ENCODE measurements at regions not wholly inside any gene's neighbourhood (a gene's known extent, or its start where the extent isn't known, plus 50 kb on each side); places are given as distances from the start of the nearest gene placed in this dataset.

GRCh38 chr1:38381256-38381655, 334.7 kb upstream of the POU3F1 start:
- no peak overlapping the region for H3K4me2 ChIP-seq (ENCODE audit: low read length)
- no peak overlapping the region for H3K4me3 ChIP-seq (ENCODE audit: low read depth, low read length, poor library complexity, severe bottlenecking)
- intact Hi-C loops (cut with micrococcal nuclease; ENCODE audit: unreplicated experiment): no loop called here
- TF ChIP-seq EZH2phosphoT487 (IDR thresholded peaks at IDR 0.05; ENCODE audit: borderline replicate concordance, low read depth, low read length) (no peak), CTCF (conservative IDR thresholded peaks at IDR 0.05; ENCODE audit: low read length) (no peak)
- DNase-seq (ENCODE audit: low spot score): no peak
- no peaks in the 10 kb centered on the region for H3K4me1 ChIP-seq (ENCODE audit: insufficient read depth, low read length, poor library complexity, severe bottlenecking)
- H2AFZ ChIP-seq (ENCODE audit: low read length): no peak overlapping the region
- no peaks in the 10 kb centered on the region for H3K79me2 ChIP-seq (ENCODE audit: insufficient read depth, low read depth, low read length)
- H3K27ac ChIP-seq (ENCODE audit: low read depth, low read length, poor library complexity, severe bottlenecking): no peak overlapping the region
- no peaks in the 10 kb centered on the region for H3K9me2 ChIP-seq (ENCODE audit: insufficient read depth, low read length)
- no peaks in the 10 kb centered on the region for H3K36me3 ChIP-seq (ENCODE audit: insufficient read depth, low read length)
- no peaks in the 10 kb centered on the region for H3K9me3 ChIP-seq (ENCODE audit: low read length)
- no TSS peak for BruUV-seq (replicated peaks)
- ChIA-PET CTCF (ENCODE audit: unreplicated experiment) (no interaction called here), POLR2A (no interaction called here)
- no peaks in the 10 kb centered on the region for H4K20me1 ChIP-seq (ENCODE audit: insufficient read depth, low read length)

GRCh38 chr1:38376577-38376976, 330.0 kb upstream of the POU3F1 start:
- Histone ChIP-seq H3K4me1 (ENCODE audit: insufficient read depth, low read length, poor library complexity, severe bottlenecking) (no peaks in the 10 kb centered on the region), H2AFZ (ENCODE audit: low read length) (no peak overlapping the region), H4K20me1 (ENCODE audit: insufficient read depth, low read length) (no peaks in the 10 kb centered on the region), H3K9me3 (ENCODE audit: low read length) (peaks cover 6% of the 10 kb centered on the region; the same call in 1 of the 2 replicates), H3K4me3 (ENCODE audit: low read depth, low read length, poor library complexity, severe bottlenecking) (no peak overlapping the region), H3K79me2 (ENCODE audit: insufficient read depth, low read depth, low read length) (no peaks in the 10 kb centered on the region), H3K36me3 (ENCODE audit: insufficient read depth, low read length) (no peaks in the 10 kb centered on the region), H3K4me2 (ENCODE audit: low read length) (no peak overlapping the region), H3K9me2 (ENCODE audit: insufficient read depth, low read length) (no peaks in the 10 kb centered on the region), H3K27ac (ENCODE audit: low read depth, low read length, poor library complexity, severe bottlenecking) (no peak overlapping the region)
- DNase-seq (ENCODE audit: low spot score): no peak
- BruUV-seq (replicated peaks): no TSS peak
- ChIA-PET POLR2A (no interaction called here), CTCF (ENCODE audit: unreplicated experiment) (no interaction called here)
- no peak for TF ChIP-seq EZH2phosphoT487 (IDR thresholded peaks at IDR 0.05; ENCODE audit: borderline replicate concordance, low read depth, low read length)
- TF ChIP-seq CTCF (conservative IDR thresholded peaks at IDR 0.05; ENCODE audit: low read length): no peak
- intact Hi-C loops (cut with micrococcal nuclease; ENCODE audit: unreplicated experiment): no loop called here

- H3K27ac ChIP-seq (ENCODE audit: low read depth, low read length, poor library complexity, severe bottlenecking): no peak overlapping the region
- H3K79me2 ChIP-seq (ENCODE audit: insufficient read depth, low read depth, low read length): no peaks in the 10 kb centered on the region
- H3K9me3 ChIP-seq (ENCODE audit: low read length): peaks cover 6% of the 10 kb centered on the region; the same call in 1 of the 2 replicates
- no peaks in the 10 kb centered on the region for H3K4me1 ChIP-seq (ENCODE audit: insufficient read depth, low read length, poor library complexity, severe bottlenecking)
- POLR2A ChIA-PET: no interaction called here
- H3K4me2 ChIP-seq (ENCODE audit: low read length): no peak overlapping the region
- intact Hi-C loops (cut with micrococcal nuclease; ENCODE audit: unreplicated experiment): no loop called here
- H3K9me2 ChIP-seq (ENCODE audit: insufficient read depth, low read length): no peaks in the 10 kb centered on the region
- H4K20me1 ChIP-seq (ENCODE audit: insufficient read depth, low read length): no peaks in the 10 kb centered on the region
- H2AFZ ChIP-seq (ENCODE audit: low read length): no peak overlapping the region
- TF ChIP-seq EZH2phosphoT487 (IDR thresholded peaks at IDR 0.05; ENCODE audit: borderline replicate concordance, low read depth, low read length) (no peak), CTCF (conservative IDR thresholded peaks at IDR 0.05; ENCODE audit: low read length) (no peak)
- DNase-seq (ENCODE audit: low spot score): no peak
- BruUV-seq (replicated peaks): no TSS peak
- H3K4me3 ChIP-seq (ENCODE audit: low read depth, low read length, poor library complexity, severe bottlenecking): no peak overlapping the region
- H3K36me3 ChIP-seq (ENCODE audit: insufficient read depth, low read length): no peaks in the 10 kb centered on the region
- CTCF ChIA-PET (ENCODE audit: unreplicated experiment): no interaction called here
Measured at GRCh38 chr1:38375035-38375434, 328.4 kb upstream of the POU3F1 start.
